PFSK-1 (cell line): ENCODE measurements at regions not wholly inside any gene's neighbourhood (a gene's known extent, or its start where the extent isn't known, plus 50 kb on each side); places are given as distances from the start of the nearest gene placed in this dataset.

Experiments
- POLR2AphosphoS5 ChIP-seq: IDR thresholded peaks from 2 replicates; pipeline ENCODE4 v1.6.1; 2012; ENCODE audit warnings: low read depth, mild to moderate bottlenecking, control low read depth, low read length, moderate library complexity
- SIN3A ChIP-seq: IDR thresholded peaks from 2 replicates; pipeline ENCODE4 v1.6.1; 2012; ENCODE audit warnings: mild to moderate bottlenecking, low read length, moderate library complexity, borderline replicate concordance; ENCODE audit not compliant: insufficient read depth

DNA sequence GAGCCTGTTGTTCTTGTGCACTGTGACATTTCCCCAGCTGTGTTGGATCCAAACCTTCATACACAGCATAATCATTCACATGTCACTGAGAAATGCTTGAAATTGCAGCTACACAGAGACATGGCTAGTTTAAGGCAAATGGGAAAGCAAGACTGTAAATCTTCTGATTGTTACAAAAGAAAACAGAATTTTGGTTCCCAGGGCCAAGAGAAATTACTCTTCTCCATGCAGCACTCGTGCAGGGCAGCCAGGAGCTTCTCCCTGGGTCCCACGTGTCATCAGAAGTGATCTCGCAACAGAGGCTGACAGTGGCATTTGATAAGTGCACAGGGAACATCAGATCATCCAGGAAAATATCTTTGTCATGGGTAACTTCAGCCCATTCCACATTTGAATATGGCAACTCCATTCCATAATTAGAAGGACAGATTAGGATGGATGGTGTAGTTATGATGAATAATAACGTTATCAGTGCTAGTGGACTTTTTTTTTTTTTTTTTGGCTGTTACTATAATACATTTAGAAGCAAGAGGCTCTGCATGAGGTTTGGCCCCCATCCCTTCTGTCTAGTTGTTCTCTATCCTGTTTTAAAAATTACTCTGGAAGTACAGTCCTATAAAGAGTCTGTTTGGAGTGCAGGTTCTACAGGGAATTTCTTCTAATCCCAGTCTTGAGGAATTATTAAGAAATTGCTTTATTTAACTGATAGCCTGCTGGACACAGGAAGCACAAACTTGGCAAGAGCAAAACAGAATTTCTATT lies 571.0 kb upstream of the NOX3 start:
- TF ChIP-seq SIN3A (no peak), POLR2AphosphoS5 (no peak)
